ENCODE measurements at regions not wholly inside any gene's neighbourhood (a gene's known extent, or its start where the extent isn't known, plus 50 kb on each side); places are given as distances from the start of the nearest gene placed in this dataset.
"Not testable (repeated sequence)": the region's sequence is repeated elsewhere in the genome, so short reads cannot be mapped to it uniquely, and the experiment has no call there.

DNA sequence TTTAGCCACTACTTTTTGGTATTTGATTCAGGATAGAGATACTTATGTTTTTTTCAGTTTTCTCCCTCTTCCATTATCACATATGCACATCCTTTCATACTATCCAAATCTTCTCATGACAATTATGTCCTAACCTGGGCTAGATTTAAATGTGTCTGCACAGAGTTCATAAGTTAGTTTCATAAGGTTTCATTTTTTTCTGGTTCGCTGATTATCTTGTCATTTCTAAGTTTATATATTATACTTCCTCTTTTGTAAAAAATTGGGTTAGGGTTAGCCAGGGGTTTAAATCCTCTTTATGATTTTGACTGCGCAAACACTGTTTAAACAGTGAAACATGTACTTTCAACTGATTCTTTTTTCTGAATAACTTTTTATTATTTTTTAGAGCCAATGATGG, 148.6 kb downstream of the SST start:
- Histone ChIP-seq H3K4me1 (replicated peaks) (no peaks in the 10 kb centered on the region), H3K36me3 (no peaks in the 10 kb centered on the region), H3K4me3 (no peak overlapping the region), H3K9me3 (replicated peaks) (no peaks in the 10 kb centered on the region), H3K27me3 (replicated peaks) (0 out of 2 replicates have a peak, but pooled peaks cover 4% of the 10 kb centered on the region), H3K27ac (no peak overlapping the region)
- no peak for DNase-seq (ENCODE audit: low read depth in 1 of 2, low spot score in 2 of 2)

DNA sequence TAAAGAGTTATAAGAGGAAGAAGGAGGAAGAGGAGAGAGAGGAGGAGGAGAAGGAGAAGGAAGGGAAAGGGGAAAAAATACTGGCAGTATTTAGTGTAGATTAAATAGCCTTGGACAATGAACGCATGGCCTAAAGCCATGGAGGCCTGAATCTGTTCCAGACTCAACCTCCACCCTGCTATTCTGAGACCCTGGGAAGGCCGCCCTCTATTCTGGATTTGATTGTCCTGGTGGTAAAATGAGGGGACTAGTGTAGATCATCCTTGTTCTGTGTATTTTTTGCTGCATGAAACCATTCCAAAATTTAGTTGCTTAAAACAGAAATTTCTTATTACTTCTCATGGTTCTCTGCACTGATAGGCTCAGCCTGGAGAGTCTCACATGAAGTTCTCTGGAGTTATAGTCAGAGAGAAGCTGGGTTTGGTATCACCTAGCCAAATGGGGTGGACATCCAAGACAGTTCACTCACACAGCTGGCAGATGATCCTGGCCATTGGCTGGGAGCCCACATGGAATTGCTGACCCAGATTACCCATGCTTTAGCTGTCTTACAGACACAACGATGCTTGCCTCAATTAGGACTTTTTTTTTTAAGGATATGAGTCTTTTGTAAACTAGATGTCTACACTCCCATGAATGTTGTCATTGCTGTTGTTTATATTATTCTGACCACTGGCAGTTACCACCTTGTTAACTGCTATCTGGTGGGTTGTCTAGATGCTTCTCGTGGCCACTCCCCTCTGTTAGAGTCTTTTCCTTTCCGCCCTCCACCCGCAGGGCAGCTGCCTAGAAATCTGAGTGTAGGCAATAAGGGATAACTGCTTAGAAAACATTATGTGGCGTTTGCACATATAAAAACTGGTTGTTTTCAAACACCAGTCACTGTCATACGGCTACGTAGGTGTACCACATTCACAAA, 149.9 kb downstream of the SST start:
- Histone ChIP-seq H3K9me3 (replicated peaks) (no peaks in the 10 kb centered on the region), H3K4me1 (replicated peaks) (no peaks in the 10 kb centered on the region), H3K36me3 (no peaks in the 10 kb centered on the region), H3K4me3 (no peak overlapping the region), H3K27ac (no peak overlapping the region), H3K27me3 (replicated peaks) (0 out of 2 replicates have a peak, but pooled peaks cover 4% of the 10 kb centered on the region)
- no peak for DNase-seq (ENCODE audit: low read depth in 1 of 2, low spot score in 2 of 2)

DNA sequence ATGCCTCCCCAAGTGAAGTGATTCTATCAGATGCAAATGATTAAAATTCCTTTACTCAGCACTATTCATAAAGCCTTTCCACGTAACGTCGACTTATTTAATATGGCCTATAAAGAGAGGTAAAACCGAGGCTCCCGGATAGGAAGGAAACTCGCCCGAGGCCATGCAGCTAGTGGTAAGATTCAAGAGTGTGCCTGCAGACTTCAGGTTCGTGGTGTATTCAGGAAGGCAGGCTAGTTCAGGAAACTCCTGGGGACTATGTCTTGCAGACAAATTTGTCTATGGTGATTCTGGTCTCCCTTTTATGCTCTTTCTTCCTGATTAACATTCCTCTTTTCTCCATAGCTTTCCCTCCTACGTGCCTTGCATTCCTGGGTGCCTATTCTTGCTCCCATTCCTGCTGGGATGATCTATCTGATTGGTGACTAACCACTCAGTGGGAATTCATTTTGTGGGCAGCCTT, 150.7 kb downstream of the SST start:
- H3K36me3 ChIP-seq, result no peaks in the 10 kb centered on the region
- H3K27ac ChIP-seq, result no peak overlapping the region
- no peak for DNase-seq (ENCODE audit: low read depth in 1 of 2, low spot score in 2 of 2)
- no peaks in the 10 kb centered on the region for H3K4me1 ChIP-seq (replicated peaks)
- no peaks in the 10 kb centered on the region for H3K9me3 ChIP-seq (replicated peaks)
- 0 out of 2 replicates have a peak, but pooled peaks cover 4% of the 10 kb centered on the region for H3K27me3 ChIP-seq (replicated peaks)
- H3K4me3 ChIP-seq, result no peak overlapping the region

DNA sequence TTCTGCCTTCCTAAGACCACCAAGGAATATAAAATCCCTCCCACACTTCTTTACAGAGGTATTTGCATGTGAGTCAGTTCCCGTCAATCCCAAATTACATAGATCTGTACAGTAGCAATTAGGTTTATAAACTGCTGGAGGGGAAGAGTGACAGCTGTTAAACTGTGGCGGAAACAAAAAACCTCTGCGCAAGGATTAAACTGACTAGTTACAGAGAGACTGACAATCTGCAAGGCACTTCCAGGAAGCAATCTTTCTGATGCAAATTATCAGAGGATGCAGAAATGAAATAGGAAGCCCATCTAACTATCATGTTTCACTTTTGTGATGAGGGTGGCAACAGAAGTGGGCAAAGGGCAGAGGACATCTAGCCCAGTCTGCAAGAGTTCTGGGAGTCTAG, 150.4 kb downstream of the RTP4 start:
- no peaks in the 10 kb centered on the region for H3K36me3 ChIP-seq
- no peak overlapping the region for H3K27ac ChIP-seq
- no peak for DNase-seq (ENCODE audit: low read depth in 1 of 2, low spot score in 2 of 2)
- H3K27me3 ChIP-seq (replicated peaks), result 0 out of 2 replicates have a peak, but pooled peaks cover 4% of the 10 kb centered on the region
- H3K9me3 ChIP-seq (replicated peaks), result no peaks in the 10 kb centered on the region
- H3K4me3 ChIP-seq, result no peak overlapping the region
- H3K4me1 ChIP-seq (replicated peaks), result no peaks in the 10 kb centered on the region

DNA sequence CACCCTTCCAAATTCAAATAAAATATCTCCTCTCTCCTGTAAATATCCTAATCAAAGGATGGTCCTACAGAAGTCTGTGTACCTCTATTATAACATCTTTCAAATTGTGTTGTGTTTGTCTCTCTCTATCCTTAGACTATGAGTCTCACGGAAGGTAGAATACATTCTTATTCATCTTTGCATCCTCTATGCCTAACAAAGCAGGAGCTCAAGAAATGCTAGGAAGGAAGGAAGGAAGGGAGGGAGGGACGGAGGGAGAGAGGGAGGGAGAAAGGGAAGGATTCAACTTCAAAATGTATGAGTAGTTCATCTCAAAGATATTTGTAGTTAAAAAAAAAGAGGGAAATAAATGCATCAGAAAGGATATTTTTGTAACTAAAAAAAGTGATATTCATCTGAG, 150.0 kb downstream of the RTP4 start:
- H3K4me3 ChIP-seq, result no peak overlapping the region
- no peak for DNase-seq (ENCODE audit: low read depth in 1 of 2, low spot score in 2 of 2)
- 0 out of 2 replicates have a peak, but pooled peaks cover 4% of the 10 kb centered on the region for H3K27me3 ChIP-seq (replicated peaks)
- no peak overlapping the region for H3K27ac ChIP-seq
- H3K4me1 ChIP-seq (replicated peaks), result no peaks in the 10 kb centered on the region
- no peaks in the 10 kb centered on the region for H3K9me3 ChIP-seq (replicated peaks)
- no peaks in the 10 kb centered on the region for H3K36me3 ChIP-seq

DNA sequence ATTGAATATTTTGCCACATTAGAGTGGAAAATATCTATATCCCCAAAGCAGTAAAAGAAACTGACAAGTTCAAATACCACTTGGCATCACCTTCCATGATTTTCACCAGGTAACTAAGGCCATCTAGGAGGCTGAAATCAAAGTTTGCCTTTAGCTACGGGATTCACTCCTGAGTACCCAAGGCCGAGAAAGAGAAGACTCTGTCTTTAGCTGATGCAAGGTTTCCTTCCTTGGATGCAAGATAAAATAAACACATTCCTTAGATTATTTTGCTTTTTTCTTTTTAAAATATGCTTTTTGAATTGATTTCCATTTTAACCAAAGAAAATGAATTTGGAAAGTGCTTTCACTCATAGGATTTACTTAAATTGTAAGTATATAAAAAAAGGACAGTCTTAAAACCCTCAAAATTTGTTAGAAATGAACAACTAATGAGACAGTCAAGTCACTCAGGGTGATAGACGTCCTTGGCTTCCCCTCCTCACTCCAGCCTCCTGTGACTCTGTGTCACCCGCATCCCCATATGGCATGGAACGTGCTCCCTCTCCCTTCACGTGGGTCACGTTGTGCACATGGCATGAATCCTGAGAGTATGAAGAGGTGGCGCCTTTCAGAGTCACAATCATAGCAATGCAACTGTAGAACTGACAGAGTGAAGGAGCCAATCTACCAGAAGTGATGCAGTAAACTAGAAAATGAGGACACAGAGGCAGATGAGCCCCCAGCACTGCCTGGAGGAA, 148.4 kb downstream of the RTP4 start:
- no peak overlapping the region for H3K4me3 ChIP-seq
- DNase-seq (ENCODE audit: low read depth in 1 of 2, low spot score in 2 of 2), result no peak
- no peaks in the 10 kb centered on the region for H3K4me1 ChIP-seq (replicated peaks)
- H3K9me3 ChIP-seq (replicated peaks), result no peaks in the 10 kb centered on the region
- no peak overlapping the region for H3K27ac ChIP-seq
- H3K36me3 ChIP-seq, result no peaks in the 10 kb centered on the region
- H3K27me3 ChIP-seq (replicated peaks), result no peaks in the 10 kb centered on the region

DNA sequence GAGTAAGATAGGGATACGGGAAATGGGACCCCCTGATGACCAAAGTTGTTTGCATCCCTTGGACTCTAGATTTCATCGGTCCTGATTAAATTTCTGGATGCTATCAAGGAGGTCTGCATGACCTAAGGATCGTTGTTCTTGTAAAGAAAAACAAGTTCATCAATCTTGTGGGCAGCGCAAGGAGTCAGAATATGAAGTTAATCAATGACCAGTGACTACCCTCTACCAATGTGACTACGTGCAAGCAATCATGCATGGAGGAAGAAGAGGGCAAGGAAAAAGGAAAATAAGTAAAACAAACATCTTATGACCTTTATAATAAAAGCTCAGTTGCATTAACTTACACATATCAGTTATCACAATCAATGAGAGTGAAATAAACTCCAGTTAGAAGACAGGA, 139.7 kb downstream of the RTP4 start:
- H3K4me1 ChIP-seq (replicated peaks), result no peaks in the 10 kb centered on the region
- no peaks in the 10 kb centered on the region for H3K9me3 ChIP-seq (replicated peaks)
- no peak overlapping the region for H3K27ac ChIP-seq
- H3K36me3 ChIP-seq, result no peaks in the 10 kb centered on the region
- H3K27me3 ChIP-seq (replicated peaks), result no peaks in the 10 kb centered on the region
- H3K4me3 ChIP-seq, result no peak overlapping the region
- DNase-seq (ENCODE audit: low read depth in 1 of 2, low spot score in 2 of 2), result no peak

DNA sequence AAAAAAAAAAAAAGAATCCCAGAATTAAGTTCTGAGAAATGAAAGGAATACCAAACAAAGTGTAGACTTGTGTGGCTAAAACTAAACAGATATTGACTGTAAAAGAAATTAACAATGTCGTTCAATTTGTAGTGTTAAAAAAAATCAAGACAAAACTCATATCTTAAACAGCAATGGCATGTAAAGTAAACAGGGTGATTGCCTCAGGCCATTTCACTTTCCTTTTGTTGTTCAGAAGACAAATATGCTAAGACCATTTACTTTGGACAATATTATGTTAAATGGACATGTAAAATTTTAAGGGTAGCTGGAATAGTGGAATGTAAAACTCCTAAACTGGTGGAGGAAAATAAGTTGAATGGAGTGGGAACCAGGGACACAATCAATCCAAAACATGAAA, 139.1 kb downstream of the RTP4 start:
- no peaks in the 10 kb centered on the region for H3K9me3 ChIP-seq (replicated peaks)

DNA sequence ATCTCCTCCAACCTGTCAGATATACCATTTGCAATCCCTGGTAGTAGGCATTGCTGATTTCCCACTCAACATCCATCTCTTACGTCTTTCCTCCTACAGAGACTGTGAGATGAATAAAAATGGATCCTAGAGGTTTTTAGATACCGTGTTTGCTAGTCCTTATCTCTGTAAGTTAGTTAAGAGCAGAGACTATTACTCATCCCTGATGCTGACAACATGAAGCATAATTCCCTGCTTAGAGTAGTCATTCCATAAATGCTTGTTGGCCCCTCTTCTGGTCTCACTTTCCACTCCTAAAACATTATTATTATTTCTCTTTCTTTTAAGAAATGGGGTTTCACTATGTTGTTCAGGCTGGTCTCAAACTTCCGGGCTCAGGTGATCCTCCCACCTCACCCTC, 136.2 kb downstream of the RTP4 start:
- no peak for DNase-seq (ENCODE audit: low read depth in 1 of 2, low spot score in 2 of 2)
- Histone ChIP-seq H3K36me3 (no peaks in the 10 kb centered on the region), H3K27ac (no peak overlapping the region), H3K27me3 (replicated peaks) (no peaks in the 10 kb centered on the region), H3K4me3 (no peak overlapping the region), H3K9me3 (replicated peaks) (no peaks in the 10 kb centered on the region), H3K4me1 (replicated peaks) (no peaks in the 10 kb centered on the region)

More for the DNA sequence above, 139.1 kb downstream of the RTP4 start:
- Histone ChIP-seq H3K27ac (no peak overlapping the region), H3K27me3 (replicated peaks) (no peaks in the 10 kb centered on the region), H3K36me3 (no peaks in the 10 kb centered on the region), H3K4me3 (no peak overlapping the region), H3K4me1 (replicated peaks) (no peaks in the 10 kb centered on the region)
- DNase-seq (ENCODE audit: low read depth in 1 of 2, low spot score in 2 of 2), result no peak

DNA sequence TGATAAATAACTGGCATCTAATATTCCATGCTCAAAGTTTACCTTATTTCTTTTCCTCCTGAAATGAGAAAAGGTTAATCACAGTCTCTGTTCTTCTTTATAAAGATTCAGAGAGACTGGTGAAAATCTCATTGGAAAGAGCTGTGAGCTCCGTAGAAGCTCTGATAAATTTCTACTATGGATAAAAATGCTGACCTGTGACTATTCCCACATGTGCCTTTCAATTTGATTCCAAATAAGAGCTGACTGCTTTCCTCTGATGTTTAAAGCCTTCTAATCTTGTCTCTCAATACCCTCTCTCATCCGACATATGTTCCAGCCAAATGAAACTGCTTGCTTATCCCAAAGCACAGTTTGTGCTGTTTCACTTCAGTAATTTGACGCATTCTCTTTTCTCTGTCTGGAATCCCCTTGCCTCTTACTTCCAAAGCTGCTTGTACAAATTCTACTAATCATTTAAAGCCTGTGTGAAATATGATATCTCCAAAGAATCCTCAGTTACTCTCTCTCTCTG, 130.1 kb downstream of the RTP4 start:
- H3K36me3 ChIP-seq, result no peaks in the 10 kb centered on the region
- H3K27ac ChIP-seq, result no peak overlapping the region
- no peak overlapping the region for H3K4me3 ChIP-seq
- DNase-seq (ENCODE audit: low read depth in 1 of 2, low spot score in 2 of 2), result no peak
- H3K27me3 ChIP-seq (replicated peaks), result no peaks in the 10 kb centered on the region
- no peaks in the 10 kb centered on the region for H3K4me1 ChIP-seq (replicated peaks)
- no peaks in the 10 kb centered on the region for H3K9me3 ChIP-seq (replicated peaks)

DNA sequence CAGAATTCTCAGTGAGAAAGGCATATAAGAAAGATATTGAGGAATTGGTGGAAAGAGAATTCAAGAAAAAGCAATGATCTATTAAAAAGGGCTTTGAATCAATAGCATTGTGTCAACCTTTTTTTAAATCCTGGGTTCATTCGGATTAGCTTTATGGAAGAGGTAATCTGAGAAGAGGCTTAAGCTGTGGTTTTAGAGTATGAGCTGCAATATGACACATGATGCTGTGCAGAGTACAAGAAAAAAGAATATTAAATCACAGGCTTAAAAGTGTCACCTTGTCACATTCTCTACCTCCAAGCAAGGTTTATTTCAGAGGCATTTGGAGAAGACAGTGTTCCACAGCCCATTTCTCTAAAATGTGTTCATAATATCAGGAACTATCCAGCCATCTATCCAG, 128.9 kb downstream of the RTP4 start:
- H3K36me3 ChIP-seq, result no peaks in the 10 kb centered on the region
- no peaks in the 10 kb centered on the region for H3K9me3 ChIP-seq (replicated peaks)
- H3K4me3 ChIP-seq, result no peak overlapping the region
- no peak for DNase-seq (ENCODE audit: low read depth in 1 of 2, low spot score in 2 of 2)
- no peak overlapping the region for H3K27ac ChIP-seq
- H3K27me3 ChIP-seq (replicated peaks), result no peaks in the 10 kb centered on the region
- H3K4me1 ChIP-seq (replicated peaks), result no peaks in the 10 kb centered on the region

DNA sequence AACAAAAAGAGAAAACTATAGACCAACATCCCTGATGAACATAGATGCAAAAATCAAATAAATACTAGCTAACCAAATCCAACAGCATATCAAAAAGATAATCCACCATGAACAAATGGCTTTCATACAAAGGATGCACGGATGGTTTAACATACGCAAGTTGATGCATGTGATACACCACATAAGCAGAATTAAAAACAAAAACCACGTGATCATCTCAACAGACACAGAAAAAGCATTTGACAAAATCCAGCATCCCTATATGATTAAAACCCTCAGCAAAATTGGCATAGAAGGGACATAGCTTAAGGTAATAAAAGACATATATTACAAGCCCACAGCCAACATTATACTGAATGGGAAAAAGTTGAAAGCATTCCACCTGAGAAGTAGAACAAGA, 125.9 kb downstream of the RTP4 start:
- not testable (repeated sequence) for H3K4me1 ChIP-seq (replicated peaks); H3K4me3 ChIP-seq; H3K36me3 ChIP-seq; H3K27me3 ChIP-seq (replicated peaks); H3K27ac ChIP-seq; H3K9me3 ChIP-seq (replicated peaks); DNase-seq (ENCODE audit: low read depth in 1 of 2, low spot score in 2 of 2)

DNA sequence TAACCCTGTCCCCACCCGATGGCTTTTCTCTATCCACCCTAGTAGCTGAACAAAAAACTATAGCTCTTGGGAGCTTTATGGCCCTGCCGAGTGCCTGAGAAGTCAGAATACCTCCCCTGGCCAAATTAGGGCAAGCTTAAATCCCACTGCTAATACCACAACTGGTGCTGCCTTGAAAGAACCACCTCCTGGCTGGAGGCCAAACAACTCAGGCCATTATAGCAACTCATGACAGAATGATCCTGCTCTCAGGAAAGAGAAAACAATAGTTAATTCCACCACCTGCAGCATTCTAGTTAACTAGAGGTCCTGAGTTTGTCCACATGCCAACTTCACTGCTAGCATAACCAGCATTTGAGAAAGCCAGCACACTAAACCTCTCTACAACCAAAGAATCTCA, 123.2 kb downstream of the RTP4 start:
- no peak overlapping the region for H3K27ac ChIP-seq
- DNase-seq (ENCODE audit: low read depth in 1 of 2, low spot score in 2 of 2), result no peak
- no peaks in the 10 kb centered on the region for H3K27me3 ChIP-seq (replicated peaks)
- no peaks in the 10 kb centered on the region for H3K4me1 ChIP-seq (replicated peaks)
- no peak overlapping the region for H3K4me3 ChIP-seq
- no peaks in the 10 kb centered on the region for H3K9me3 ChIP-seq (replicated peaks)
- no peaks in the 10 kb centered on the region for H3K36me3 ChIP-seq

DNA sequence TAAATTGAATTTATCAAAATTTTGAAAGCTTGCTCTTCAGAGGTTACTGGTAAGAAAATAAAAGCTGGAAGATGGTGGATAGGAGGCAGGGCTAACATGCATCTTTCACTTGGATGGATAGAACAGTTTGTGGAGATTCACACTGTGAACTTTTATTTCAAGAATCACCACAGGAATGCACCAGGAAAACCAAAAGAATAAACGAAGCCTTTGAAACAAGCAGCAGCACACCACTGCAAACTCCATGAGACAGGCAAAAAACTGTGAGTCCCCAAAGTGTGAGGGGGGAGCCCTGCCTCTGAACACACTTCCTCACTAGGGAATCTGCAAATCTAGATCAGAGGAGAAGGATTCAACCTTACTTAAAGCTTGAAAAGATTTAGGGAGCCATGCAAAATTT, 122.2 kb downstream of the RTP4 start:
- Histone ChIP-seq H3K9me3 (replicated peaks) (no peaks in the 10 kb centered on the region), H3K36me3 (no peaks in the 10 kb centered on the region), H3K4me1 (replicated peaks) (no peaks in the 10 kb centered on the region), H3K4me3 (no peak overlapping the region), H3K27me3 (replicated peaks) (no peaks in the 10 kb centered on the region), H3K27ac (no peak overlapping the region)
- no peak for DNase-seq (ENCODE audit: low read depth in 1 of 2, low spot score in 2 of 2)
